ENCODE measurements at regions not wholly inside any gene's neighbourhood (a gene's known extent, or its start where the extent isn't known, plus 50 kb on each side); places are given as distances from the start of the nearest gene placed in this dataset.

GRCh38 chr12:85669911-85670310, 166.3 kb downstream of the RASSF9 start:
- Mint-ChIP-seq H3K4me3 (ENCODE audit: unreplicated experiment) (no peak overlapping the region), H3K27me3 (ENCODE audit: unreplicated experiment) (no peaks in the 10 kb centered on the region), H3K36me3 (ENCODE audit: low read depth, unreplicated experiment) (no peaks in the 10 kb centered on the region), H3K27ac (ENCODE audit: unreplicated experiment) (no peak overlapping the region), H3K9me3 (ENCODE audit: unreplicated experiment) (no peaks in the 10 kb centered on the region), H3K4me1 (ENCODE audit: unreplicated experiment) (no peaks in the 10 kb centered on the region)
- DNase-seq (ENCODE audit: low spot score): no peak
- no peak for TF ChIP-seq CTCF (IDR thresholded peaks at IDR 0.05; ENCODE audit: unreplicated experiment)

GRCh38 chr12:85672436-85672835, 163.8 kb downstream of the RASSF9 start:
- H3K27me3 Mint-ChIP-seq (ENCODE audit: unreplicated experiment): peaks cover 2% of the 10 kb centered on the region
- H3K4me3 Mint-ChIP-seq (ENCODE audit: unreplicated experiment): no peak overlapping the region
- no peaks in the 10 kb centered on the region for H3K36me3 Mint-ChIP-seq (ENCODE audit: low read depth, unreplicated experiment)
- no peak overlapping the region for H3K27ac Mint-ChIP-seq (ENCODE audit: unreplicated experiment)
- H3K9me3 Mint-ChIP-seq (ENCODE audit: unreplicated experiment): no peaks in the 10 kb centered on the region
- TF ChIP-seq CTCF (IDR thresholded peaks at IDR 0.05; ENCODE audit: unreplicated experiment): no peak
- DNase-seq (ENCODE audit: low spot score): no peak
- H3K4me1 Mint-ChIP-seq (ENCODE audit: unreplicated experiment): no peaks in the 10 kb centered on the region

GRCh38 chr12:85673921-85674420, 162.2 kb downstream of the RASSF9 start:
- no peaks in the 10 kb centered on the region for H3K36me3 Mint-ChIP-seq (ENCODE audit: low read depth, unreplicated experiment)
- H3K4me3 Mint-ChIP-seq (ENCODE audit: unreplicated experiment): no peak overlapping the region
- H3K4me1 Mint-ChIP-seq (ENCODE audit: unreplicated experiment): no peaks in the 10 kb centered on the region
- H3K27ac Mint-ChIP-seq (ENCODE audit: unreplicated experiment): no peak overlapping the region
- no peak for DNase-seq (ENCODE audit: low spot score)
- H3K27me3 Mint-ChIP-seq (ENCODE audit: unreplicated experiment): peaks cover 2% of the 10 kb centered on the region
- no peak for TF ChIP-seq CTCF (IDR thresholded peaks at IDR 0.05; ENCODE audit: unreplicated experiment)
- no peaks in the 10 kb centered on the region for H3K9me3 Mint-ChIP-seq (ENCODE audit: unreplicated experiment)

- Mint-ChIP-seq H3K9me3 (ENCODE audit: unreplicated experiment) (peaks cover 10% of the 10 kb centered on the region), H3K4me3 (ENCODE audit: unreplicated experiment) (no peak overlapping the region), H3K4me1 (ENCODE audit: unreplicated experiment) (no peaks in the 10 kb centered on the region), H3K36me3 (ENCODE audit: low read depth, unreplicated experiment) (peaks cover 5% of the 10 kb centered on the region), H3K27ac (ENCODE audit: unreplicated experiment) (no peak overlapping the region), H3K27me3 (ENCODE audit: unreplicated experiment) (peaks cover 2% of the 10 kb centered on the region)
- TF ChIP-seq CTCF (IDR thresholded peaks at IDR 0.05; ENCODE audit: unreplicated experiment): no peak
- DNase-seq (ENCODE audit: low spot score): no peak
Observed at GRCh38 chr12:85676816-85677749, 159.1 kb downstream of the RASSF9 start.

- Mint-ChIP-seq H3K27me3 (ENCODE audit: unreplicated experiment) (peaks cover 2% of the 10 kb centered on the region), H3K27ac (ENCODE audit: unreplicated experiment) (no peak overlapping the region), H3K4me1 (ENCODE audit: unreplicated experiment) (no peaks in the 10 kb centered on the region), H3K9me3 (ENCODE audit: unreplicated experiment) (peaks cover 10% of the 10 kb centered on the region), H3K36me3 (ENCODE audit: low read depth, unreplicated experiment) (peaks cover 5% of the 10 kb centered on the region), H3K4me3 (ENCODE audit: unreplicated experiment) (no peak overlapping the region)
- TF ChIP-seq CTCF (IDR thresholded peaks at IDR 0.05; ENCODE audit: unreplicated experiment): no peak
- no peak for DNase-seq (ENCODE audit: low spot score)
Observed at GRCh38 chr12:85679296-85679695, 156.9 kb downstream of the RASSF9 start.
